OCI-LY3 (cell line): ENCODE measurements at regions not wholly inside any gene's neighbourhood (a gene's known extent, or its start where the extent isn't known, plus 50 kb on each side); places are given as distances from the start of the nearest gene placed in this dataset.
A peak's percentile ranks its signal among the peaks of the same experiment; 100 is the strongest.

Experiments used
- H2AFZ ChIP-seq: fragments of 200-600, 300-600 bp; shearing (Covaris generic); 2 replicates; pipeline ENCODE4 v1.6.0; 2014; ENCODE audit warnings: antibody characterized with exemption, low read depth, low read length
- H3K27ac ChIP-seq: fragments of 200-600, 300-600 bp; sonication (generic); 2 replicates; pipeline ENCODE4 v1.5.1; 2014; ENCODE audit warnings: mild to moderate bottlenecking, low read length, moderate library complexity, mixed read lengths
- H3K27me3 ChIP-seq: fragments of 200-600, 300-600 bp; sonication (generic); 2 replicates; pipeline ENCODE4 v1.6.1; 2014; ENCODE audit warnings: low read depth, low read length, mixed read lengths
- H3K36me3 ChIP-seq: fragments of 200-600, 300-600 bp; sonication (generic); replicated peaks from 2 replicates; pipeline ENCODE3; 2014; ENCODE audit warnings: low read depth, low read length, mixed read lengths
- H3K4me1 ChIP-seq: fragments of 300-600, 200-600 bp; sonication (generic); 2 replicates; pipeline ENCODE4 v1.6.1; 2014; ENCODE audit warnings: low read length, mixed read lengths
- H3K4me2 ChIP-seq: fragments of 200-600, 300-600 bp; sonication (generic); 2 replicates; pipeline ENCODE4 v1.6.1; 2014; ENCODE audit warnings: low read length, mixed read lengths
- H3K4me3 ChIP-seq: fragments of 300-600, 200-600 bp; sonication (generic); 2 replicates; pipeline ENCODE4 v1.5.1; 2014; ENCODE audit warnings: antibody characterized with exemption, mild to moderate bottlenecking, low read length, moderate library complexity
- H3K79me2 ChIP-seq: fragments of 300-600, 200-600 bp; shearing (Covaris generic); 2 replicates; pipeline ENCODE4 v1.6.1; 2014; ENCODE audit warnings: mild to moderate bottlenecking, low read length, mixed read lengths
- H3K9ac ChIP-seq: fragments of 300-600, 200-600 bp; shearing (Covaris generic); 2 replicates; pipeline ENCODE4 v1.6.0; 2014; ENCODE audit warnings: mild to moderate bottlenecking, low read length, moderate library complexity
- H3K9me3 ChIP-seq: fragments of 200-600, 300-600 bp; shearing (Covaris generic); 2 replicates; pipeline ENCODE4 v1.6.1; 2014; ENCODE audit warnings: low read length, mixed read lengths; ENCODE audit not compliant: insufficient read depth
- H4K20me1 ChIP-seq: fragments of 200-600, 300-600 bp; sonication (generic); 2 replicates; pipeline ENCODE4 v1.6.1; 2016; ENCODE audit warnings: low read length, mixed read lengths; ENCODE audit not compliant: insufficient read depth
- CTCF ChIP-seq: fragments of 200-600, 300-600 bp; sonication (generic); IDR thresholded peaks from 2 replicates; pipeline ENCODE4 v1.5.1; 2014; ENCODE audit warnings: antibody characterized with exemption, low read length, low read depth
- EZH2phosphoT487 ChIP-seq: fragments of 200-600 bp; shearing (Covaris generic); IDR thresholded peaks from 2 replicates; pipeline ENCODE4 v1.6.1; 2018; ENCODE audit warnings: antibody characterized with exemption, mixed run types, low read depth

GRCh38 chr3:102673271-102674115 is 238.7 kb downstream of the ZPLD1 start:
- H3K27me3 ChIP-seq, result no peaks in the 10 kb centered on the region
- H3K79me2 ChIP-seq, result no peaks in the 10 kb centered on the region
- peak; percentile 90 for TF ChIP-seq CTCF
- TF ChIP-seq EZH2phosphoT487, result no peak
- no peaks in the 10 kb centered on the region for H4K20me1 ChIP-seq
- no peak overlapping the region for H3K27ac ChIP-seq
- peak overlapping the region; percentile 91 for H3K4me2 ChIP-seq
- H3K36me3 ChIP-seq, result no peaks in the 10 kb centered on the region
- H3K9me3 ChIP-seq, result no peaks in the 10 kb centered on the region
- peaks cover 4% of the 10 kb centered on the region; the same call in 1 of the 2 replicates for H3K4me1 ChIP-seq
- peak overlapping the region; percentile 72 for H3K4me3 ChIP-seq
- peak overlapping the region; percentile 21; the same call in 1 of the 2 replicates for H3K9ac ChIP-seq
- H2AFZ ChIP-seq, result peak overlapping the region; percentile 71

DNA sequence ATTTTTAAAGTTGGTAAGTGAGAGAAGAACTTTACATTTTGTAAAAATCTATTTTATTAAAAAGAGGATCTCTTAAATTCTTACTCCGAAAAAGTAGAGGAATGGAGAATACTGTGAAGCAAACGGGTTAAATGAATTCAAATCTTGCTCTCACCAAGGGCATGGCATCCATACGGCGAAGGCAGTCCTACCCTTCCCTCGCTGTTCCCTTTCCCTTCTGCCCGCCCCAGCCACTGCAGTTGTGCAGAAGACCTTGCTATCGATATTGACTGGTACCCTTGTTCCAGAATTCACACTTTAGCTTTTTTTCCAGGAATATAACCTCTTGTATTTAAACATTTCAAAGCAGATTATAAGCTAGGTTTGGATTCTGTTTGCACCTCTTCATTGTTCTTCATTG is 239.5 kb downstream of the ZPLD1 start:
- peaks cover 4% of the 10 kb centered on the region; the same call in 1 of the 2 replicates for H3K4me1 ChIP-seq
- H2AFZ ChIP-seq, result no peak overlapping the region
- H4K20me1 ChIP-seq, result no peaks in the 10 kb centered on the region
- H3K36me3 ChIP-seq, result no peaks in the 10 kb centered on the region
- H3K9me3 ChIP-seq, result no peaks in the 10 kb centered on the region
- H3K4me3 ChIP-seq, result no peak overlapping the region
- H3K79me2 ChIP-seq, result no peaks in the 10 kb centered on the region
- no peak overlapping the region for H3K9ac ChIP-seq
- peak overlapping the region; percentile 91 for H3K4me2 ChIP-seq
- TF ChIP-seq EZH2phosphoT487, result no peak
- no peak for TF ChIP-seq CTCF
- no peaks in the 10 kb centered on the region for H3K27me3 ChIP-seq
- H3K27ac ChIP-seq, result no peak overlapping the region

- no peak overlapping the region for H3K4me3 ChIP-seq
- no peaks in the 10 kb centered on the region for H3K79me2 ChIP-seq
- H3K4me2 ChIP-seq, result no peak overlapping the region
- no peaks in the 10 kb centered on the region for H3K9me3 ChIP-seq
- H3K27me3 ChIP-seq, result no peaks in the 10 kb centered on the region
- H3K36me3 ChIP-seq, result no peaks in the 10 kb centered on the region
- no peaks in the 10 kb centered on the region for H4K20me1 ChIP-seq
- H3K4me1 ChIP-seq, result peaks cover 4% of the 10 kb centered on the region; the same call in 1 of the 2 replicates
- H3K9ac ChIP-seq, result no peak overlapping the region
- H3K27ac ChIP-seq, result no peak overlapping the region
- H2AFZ ChIP-seq, result no peak overlapping the region
- TF ChIP-seq CTCF (no peak), EZH2phosphoT487 (no peak)
These were observed 241.6 kb downstream of the ZPLD1 start for GRCh38 chr3:102676424-102676823.

DNA sequence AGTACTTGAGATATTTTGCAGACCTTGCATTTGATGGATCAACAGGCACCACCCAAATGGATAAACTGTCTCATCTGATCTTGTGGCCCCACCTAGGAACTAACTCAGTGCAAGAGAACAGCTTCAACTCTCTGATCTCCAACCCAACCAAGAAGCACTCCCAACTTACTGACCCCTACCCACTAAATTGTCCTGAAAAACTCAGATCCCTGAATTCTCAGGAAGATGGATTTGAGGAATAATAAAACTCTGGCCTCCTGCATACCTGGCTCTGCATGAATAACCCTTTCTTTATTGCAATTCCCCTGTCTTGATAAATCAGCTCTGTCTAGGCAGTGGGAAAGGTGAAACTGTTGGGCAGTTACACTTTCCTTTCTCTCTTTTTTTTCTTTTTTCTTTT is 247.9 kb downstream of the ZPLD1 start:
- H3K79me2 ChIP-seq, result no peaks in the 10 kb centered on the region
- no peaks in the 10 kb centered on the region for H3K36me3 ChIP-seq
- H2AFZ ChIP-seq, result no peak overlapping the region
- H3K27ac ChIP-seq, result no peak overlapping the region
- no peak overlapping the region for H3K9ac ChIP-seq
- H3K9me3 ChIP-seq, result no peaks in the 10 kb centered on the region
- no peak for TF ChIP-seq CTCF
- no peak for TF ChIP-seq EZH2phosphoT487
- H3K27me3 ChIP-seq, result no peaks in the 10 kb centered on the region
- no peak overlapping the region for H3K4me3 ChIP-seq
- H4K20me1 ChIP-seq, result no peaks in the 10 kb centered on the region
- H3K4me1 ChIP-seq, result no peaks in the 10 kb centered on the region
- no peak overlapping the region for H3K4me2 ChIP-seq
